GM21723 (cell line): ENCODE measurements at regions not wholly inside any gene's neighbourhood (a gene's known extent, or its start where the extent isn't known, plus 50 kb on each side); places are given as distances from the start of the nearest gene placed in this dataset.

Source experiments
- ATAC-seq: cut with Tn5 transposase; IDR thresholded peaks from one replicate; pipeline ENCODE4 v1.9.1; 2021; ENCODE audit warnings: mild to moderate bottlenecking, moderate library complexity; ENCODE audit not compliant: unreplicated experiment

GRCh38 chr5:2610986-2611385, 140.5 kb downstream of the IRX2 start:
- ATAC-seq, result no peak

DNA sequence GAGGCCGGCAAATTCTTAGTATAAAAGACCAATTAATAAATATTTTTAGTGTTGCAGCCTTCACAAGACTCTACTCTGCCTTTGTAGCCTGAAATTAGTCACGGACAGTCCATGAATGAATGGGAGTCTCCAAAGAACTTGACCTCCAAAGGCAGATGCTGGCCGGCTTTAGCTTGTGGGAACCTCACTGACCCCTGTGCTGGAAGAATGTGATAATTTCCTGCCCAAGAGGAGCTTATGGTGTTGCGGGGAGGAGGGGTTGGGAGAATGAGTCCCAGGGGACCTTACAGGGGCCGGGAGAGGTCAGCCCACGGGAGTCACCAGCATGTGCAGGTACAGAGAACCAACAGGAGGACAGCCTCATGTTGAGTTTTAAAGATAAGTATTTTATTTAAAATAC, 143.1 kb downstream of the IRX2 start:
- ATAC-seq, result no peak

GRCh38 chr5:2607598-2607997, 143.9 kb downstream of the IRX2 start:
- no peak for ATAC-seq

GRCh38 chr5:2603272-2603575, 148.3 kb downstream of the IRX2 start:
- ATAC-seq, result no peak

DNA sequence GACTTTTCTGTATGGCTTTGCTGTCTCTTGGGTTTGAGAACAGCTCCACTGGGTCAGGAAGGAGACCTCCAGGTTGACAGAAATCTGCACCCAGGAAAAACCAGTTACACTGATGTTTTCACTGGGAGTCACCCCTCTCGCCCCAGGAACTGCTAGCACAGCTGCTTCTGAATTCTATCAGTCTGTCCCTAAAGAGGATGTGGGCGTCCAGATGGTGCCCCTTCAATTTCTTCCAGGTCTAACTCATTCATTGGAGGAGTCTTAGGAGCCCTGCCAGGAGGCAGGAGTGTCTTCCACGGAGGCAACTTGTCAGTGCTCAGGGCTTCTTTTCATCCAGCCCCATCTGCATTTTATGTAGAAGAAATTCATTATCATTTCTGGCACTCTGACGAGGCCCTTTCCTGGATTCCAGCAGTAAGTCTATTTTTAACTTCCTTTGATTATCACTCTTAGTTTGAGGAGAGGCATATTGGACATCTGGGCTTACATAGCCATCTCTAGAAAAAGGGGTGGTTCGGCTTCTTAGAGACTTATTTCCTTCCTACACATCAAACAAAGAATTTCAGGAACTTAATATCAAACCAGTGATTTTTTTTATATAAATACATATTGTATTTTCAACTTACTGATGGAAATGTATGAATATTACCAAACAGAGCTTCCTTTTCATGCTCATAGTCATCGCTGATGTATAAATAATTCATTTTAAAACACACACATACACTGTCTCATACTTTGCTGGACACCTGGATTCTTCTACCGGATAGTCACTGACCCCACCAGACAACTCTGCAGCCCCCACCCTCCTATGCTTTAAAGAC, 148.8 kb downstream of the IRX2 start:
- no peak for ATAC-seq

- no peak for ATAC-seq
Observed at GRCh38 chr5:2598503-2598902, 153.0 kb downstream of the IRX2 start.

- no peak for ATAC-seq
Observed at GRCh38 chr5:2594701-2595100, 156.8 kb downstream of the IRX2 start.

DNA sequence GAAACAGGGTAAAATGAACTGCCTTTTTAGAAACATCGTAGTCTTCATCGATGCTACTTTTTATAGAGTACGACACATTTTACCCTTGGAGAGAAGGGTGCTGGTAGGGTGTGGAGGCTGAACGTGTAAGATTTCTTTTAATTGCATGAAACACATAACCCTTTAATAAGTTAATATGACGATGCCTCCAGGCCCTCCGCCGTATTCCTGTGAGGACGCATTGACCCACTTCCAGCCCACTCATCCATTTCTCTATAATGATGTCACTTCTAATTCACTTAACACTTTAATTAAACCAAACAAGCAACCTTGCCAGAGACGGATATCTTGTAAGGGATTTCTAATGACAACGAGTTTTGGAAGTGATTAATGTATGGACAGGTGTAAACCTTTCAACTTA, 158.7 kb downstream of the IRX2 start:
- ATAC-seq, result no peak

- ATAC-seq, result no peak
Observed at GRCh38 chr5:2591777-2592453, 159.6 kb downstream of the IRX2 start.

DNA sequence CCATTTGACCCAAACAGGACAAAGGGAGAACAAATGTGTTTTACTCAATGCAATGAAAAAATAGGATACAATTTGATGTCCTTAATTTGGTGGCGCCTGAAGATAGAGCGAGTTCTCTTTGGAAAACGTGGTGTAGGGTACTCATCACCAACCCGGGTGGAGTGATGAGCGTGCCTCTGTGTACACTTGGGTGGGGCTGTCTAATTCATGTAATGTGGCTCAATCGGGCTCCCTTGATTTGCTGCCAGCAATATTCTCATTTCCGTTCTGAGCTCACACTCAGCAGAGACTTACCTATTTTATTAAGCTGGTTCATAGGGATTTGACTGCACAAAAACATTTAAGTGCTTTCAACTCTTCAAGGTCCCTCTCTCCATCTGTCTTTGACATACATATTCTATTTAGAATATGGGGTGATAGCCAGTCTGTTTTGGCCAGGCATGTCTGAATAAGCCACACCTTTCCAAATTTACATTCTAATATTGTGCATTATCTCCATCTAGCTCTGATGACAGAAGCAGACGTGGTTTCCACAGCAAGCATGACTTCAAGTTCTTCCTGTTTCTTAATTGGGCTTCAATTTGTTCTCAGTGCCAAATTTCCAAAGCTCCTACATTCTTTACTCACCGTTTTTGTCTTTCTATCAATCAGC, 162.5 kb downstream of the IRX2 start:
- no peak for ATAC-seq

DNA sequence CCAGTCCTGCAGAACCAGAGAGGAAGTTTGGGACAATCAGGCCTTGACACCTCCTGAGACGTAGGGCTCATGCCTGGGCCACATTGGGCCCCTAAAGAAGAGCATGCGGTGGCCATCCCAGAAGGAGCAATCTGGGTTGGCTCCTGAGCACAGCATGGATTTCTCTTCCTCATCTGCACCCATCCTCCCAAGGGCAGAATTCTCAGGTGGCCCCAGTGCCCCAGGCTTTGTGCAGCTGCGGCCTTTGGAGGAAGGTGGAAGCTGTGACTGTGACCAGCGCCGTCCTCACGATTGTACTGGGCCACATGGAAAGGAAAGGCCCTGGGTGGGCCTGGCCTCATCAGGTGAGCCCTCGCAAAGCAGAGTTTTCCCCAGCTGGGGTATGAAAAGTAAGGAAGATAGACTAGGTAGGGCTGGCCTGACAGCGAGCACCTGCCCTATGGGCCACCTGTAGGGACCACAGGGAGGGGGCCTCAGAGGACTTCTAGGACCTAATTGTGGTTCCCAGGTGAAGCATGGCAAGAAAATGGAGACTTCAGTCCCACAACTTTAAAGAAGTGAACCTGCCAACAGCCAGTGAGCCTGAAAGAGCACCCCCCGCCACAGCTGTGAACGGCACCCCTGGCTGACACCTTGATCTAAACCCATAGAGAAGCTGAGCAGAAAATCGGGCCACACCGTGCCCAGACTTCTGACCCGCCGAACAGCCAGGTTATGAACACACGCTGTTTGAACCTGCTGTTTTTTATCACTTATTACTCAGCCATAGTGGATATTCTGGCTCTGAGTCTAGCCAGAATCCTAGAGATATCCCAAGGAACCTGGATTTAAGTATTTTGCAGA, 164.1 kb downstream of the IRX2 start:
- ATAC-seq, result no peak

DNA sequence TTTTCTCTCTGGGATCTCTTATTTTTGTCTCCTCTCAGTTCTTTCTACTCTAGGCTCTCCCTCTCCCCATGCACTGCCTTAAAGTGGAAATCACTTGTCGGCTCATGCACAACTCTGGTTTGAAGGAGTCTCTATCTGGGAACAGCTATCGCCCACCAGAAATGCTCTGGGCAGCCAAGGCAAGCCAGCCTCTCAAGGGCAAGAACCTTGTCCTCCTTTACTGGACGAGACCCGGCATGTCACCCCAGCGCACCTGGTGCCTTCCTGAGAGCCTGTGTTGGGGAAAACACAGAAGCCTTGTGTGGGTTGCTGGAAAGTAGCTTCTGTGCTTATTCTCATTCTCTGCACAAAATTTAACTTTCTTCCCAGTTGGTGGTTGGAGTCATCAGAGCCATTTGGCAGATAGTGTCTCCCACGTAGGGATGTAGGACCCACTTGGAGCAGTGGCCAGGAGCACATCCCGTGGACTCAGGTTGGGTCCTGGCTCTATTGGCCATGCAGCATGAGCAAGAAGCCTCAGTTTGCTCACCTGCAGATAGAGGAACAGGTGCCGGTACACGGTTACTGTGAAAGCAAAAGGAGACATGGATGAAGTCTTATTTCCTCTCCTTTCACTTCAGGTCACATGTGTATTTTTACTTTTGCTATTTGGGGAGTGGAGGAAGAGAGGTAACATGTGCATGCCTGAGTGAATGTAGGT, 165.3 kb downstream of the IRX2 start:
- ATAC-seq, result no peak

DNA sequence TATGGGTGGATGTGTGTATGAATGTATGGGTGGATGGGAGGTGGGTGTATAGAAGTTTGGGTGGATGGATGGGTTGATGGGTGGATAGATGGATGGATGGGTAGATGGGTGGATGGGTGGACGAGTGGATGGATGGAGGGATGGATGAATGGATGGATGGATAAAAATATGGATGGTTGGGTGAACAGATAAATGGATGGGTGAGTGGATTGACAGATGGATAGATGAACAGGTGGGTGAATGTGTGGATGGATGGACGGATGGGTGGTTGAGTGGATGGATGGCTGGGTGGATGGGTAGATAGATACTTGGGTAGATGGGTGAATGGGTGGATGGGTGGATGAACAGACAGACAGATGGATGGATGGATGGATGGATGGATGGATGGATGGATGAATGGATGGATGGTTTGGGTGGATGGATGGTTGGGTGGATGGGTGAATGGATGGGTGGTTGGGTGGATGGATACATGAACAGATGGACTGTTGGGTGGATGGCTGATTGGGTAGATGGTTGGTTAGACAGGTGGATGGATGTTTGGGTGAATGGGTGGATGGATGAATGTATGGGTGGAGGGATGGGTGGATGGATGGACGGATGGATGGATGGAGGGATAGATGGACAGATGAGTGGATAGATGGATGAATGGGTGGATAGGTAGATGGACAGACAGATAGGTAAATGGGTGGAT, 166.8 kb downstream of the IRX2 start:
- ATAC-seq, result no peak

DNA sequence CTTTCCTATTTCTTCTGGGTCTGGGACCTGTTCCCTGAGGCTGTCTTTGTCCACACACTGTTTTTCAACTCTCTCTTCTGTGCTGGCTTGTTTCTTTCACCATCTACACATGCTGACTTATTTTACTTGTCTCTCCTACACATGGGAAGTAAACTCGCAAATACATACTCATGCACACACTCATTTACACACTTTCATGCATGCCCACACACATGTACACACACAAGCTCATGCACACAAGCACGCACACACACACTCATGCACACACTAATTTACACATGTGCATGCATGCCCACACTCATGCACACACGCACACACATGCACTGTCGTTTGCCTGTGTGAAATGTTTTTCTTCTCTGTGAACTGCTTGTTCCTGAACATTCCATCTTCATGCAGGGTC, 169.0 kb downstream of the IRX2 start:
- ATAC-seq, result no peak

DNA sequence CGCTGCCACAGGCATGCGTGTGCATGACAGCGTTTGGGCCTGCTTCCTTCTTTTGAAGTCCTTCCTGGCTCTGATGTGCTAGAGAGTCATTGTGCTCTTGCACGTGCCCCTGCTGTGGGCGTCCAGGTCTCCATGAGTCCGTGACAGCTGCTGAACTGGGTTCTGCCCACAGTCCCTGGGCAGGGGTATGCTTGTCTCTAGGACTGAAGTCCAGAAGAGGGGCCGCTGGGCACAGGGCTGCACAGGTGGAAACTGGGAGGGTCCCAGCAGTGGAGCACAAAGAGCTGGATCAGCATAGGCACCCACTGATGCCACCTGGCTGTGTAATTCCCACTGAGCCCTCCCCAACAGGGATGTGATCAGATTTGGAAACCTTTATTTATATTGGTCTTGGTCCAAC, 169.4 kb downstream of the IRX2 start:
- no peak for ATAC-seq

DNA sequence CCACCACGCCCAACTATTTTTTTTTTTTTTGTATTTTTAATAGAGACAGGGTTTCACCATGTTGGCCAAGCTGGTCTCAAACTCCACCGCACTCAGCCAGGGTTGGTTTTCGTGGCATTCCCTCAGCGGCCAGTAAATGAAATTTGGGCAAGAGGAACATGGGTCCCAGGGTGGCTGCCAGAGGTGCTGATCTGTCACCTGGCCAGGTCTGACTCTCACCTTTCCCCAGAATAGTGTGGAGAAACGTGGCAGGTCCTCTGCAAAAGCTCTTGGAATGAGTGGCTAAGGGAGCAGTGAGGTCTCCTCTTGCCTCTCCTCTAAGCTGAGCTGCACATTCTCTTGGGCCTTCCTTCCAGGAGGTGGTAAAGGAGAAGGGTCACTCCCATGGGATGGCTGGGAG, 170.1 kb downstream of the IRX2 start:
- no peak for ATAC-seq

GRCh38 chr5:2579126-2579525, 172.4 kb downstream of the IRX2 start:
- ATAC-seq, result no peak

DNA sequence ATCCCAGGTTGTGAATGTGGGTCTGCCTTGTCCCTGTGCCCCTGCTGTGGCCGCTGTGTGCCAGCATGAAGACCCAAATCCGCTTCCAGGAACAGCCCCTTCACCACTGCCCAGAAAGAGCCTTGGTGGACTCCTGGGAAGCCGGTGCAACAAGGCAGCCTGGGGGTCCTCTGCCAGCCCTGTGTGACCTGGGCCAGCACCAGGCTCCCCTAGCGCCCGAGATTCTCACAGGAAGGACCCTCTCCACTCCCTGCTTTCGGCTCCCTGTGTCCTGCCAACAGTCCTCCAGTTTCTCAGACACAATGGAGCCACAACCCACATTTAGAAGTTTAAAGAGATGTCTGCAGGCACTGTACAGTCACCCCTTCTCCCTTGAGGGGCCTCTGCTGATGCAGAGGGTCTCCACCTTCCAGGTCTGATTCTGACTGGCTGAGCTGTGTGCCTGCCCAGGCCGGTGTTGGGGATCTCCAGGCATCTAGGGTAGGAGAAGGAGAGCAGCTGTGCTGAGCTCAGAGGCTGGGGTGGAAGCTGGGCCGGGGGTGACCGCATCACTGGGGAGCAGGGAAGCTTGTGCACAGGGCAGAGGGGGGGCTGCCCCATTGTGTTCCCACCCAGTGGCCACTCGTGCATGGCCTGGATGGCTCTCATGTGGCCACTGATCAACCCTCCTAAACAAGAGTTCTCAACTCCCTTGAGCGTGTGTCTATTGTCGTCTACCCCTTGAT, 174.0 kb downstream of the IRX2 start:
- no peak for ATAC-seq

- ATAC-seq, result no peak
Observed at GRCh38 chr5:2576823-2577222, 174.7 kb downstream of the IRX2 start.

GRCh38 chr5:2575871-2576270, 175.6 kb downstream of the IRX2 start:
- ATAC-seq, result no peak
